Muscle of leg (tissue), 3 donors: ENCODE measurements at regions not wholly inside any gene's neighbourhood (a gene's known extent, or its start where the extent isn't known, plus 50 kb on each side); places are given as distances from the start of the nearest gene placed in this dataset.

Source experiments
- DNase-seq: peaks from one replicate; pipeline ENCODE4 v3.0.0; 2013
- H3K27ac ChIP-seq: one replicate; pipeline ENCODE4 v1.5.1; 2013; ENCODE audit warnings: mild to moderate bottlenecking, low read length, control low read depth
- H3K27me3 ChIP-seq: one replicate; pipeline ENCODE4 v1.6.1; 2013; ENCODE audit warnings: low read length; ENCODE audit not compliant: control insufficient read depth, insufficient read depth
- H3K36me3 ChIP-seq: one replicate; pipeline ENCODE4 v1.6.1; 2013; ENCODE audit warnings: low read length; ENCODE audit not compliant: control insufficient read depth, insufficient read depth
- H3K4me1 ChIP-seq: one replicate; pipeline ENCODE4 v1.6.1; 2013; ENCODE audit warnings: low read length; ENCODE audit not compliant: control insufficient read depth, insufficient read depth
- H3K4me3 ChIP-seq: one replicate; pipeline ENCODE4 v1.5.1; 2013; ENCODE audit warnings: low read length, control low read depth
- H3K9me3 ChIP-seq: replicated peaks from 2 replicates; pipeline ENCODE4 v1.6.1; 2013; ENCODE audit warnings: low read depth, low read length; ENCODE audit not compliant: control insufficient read depth
- WGBS: methylation state at CpG from one replicate; pipeline ENCODE4 v1.1.5; 2013; ENCODE audit warnings: missing lambda C conversion rate; ENCODE audit not compliant: insufficient coverage; 5-methylcytosine and 5-hydroxymethylcytosine counted together

- DNase-seq = no peak
- Histone ChIP-seq H3K9me3 (no peaks in the 10 kb centered on the region), H3K4me3 (no peak overlapping the region), H3K36me3 (no peaks in the 10 kb centered on the region), H3K4me1 (no peaks in the 10 kb centered on the region), H3K27me3 (no peaks in the 10 kb centered on the region), H3K27ac (no peak overlapping the region)
- no CpG with 5 or more reads among the region's 1 CpG for WGBS
Measured at GRCh38 chr11:8340296-8340695, 76.6 kb upstream of the LMO1 start.

DNA sequence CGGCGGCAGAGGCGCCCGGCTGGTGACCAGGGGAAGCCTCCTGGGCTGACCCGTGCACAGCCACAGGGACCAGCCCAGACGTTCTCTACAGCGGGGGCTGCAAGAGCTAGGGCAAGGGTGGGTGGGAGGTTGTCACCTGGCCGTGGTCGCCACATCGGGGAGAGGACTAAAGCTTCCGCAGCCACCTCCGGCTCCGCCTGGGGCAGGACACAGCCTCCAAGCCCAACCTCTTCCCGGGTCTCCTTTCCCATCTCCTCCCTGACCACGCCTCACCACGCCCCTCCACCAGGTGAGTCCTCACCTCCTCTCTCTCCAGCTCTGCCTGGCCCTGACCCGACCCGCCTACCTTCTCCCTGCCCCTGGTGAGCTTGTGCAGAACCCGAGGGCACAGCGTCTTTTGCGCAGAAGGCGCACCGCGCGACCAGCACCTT, 75.9 kb upstream of the LMO1 start:
- no peak for DNase-seq
- no peaks in the 10 kb centered on the region for H3K4me1 ChIP-seq
- H3K27me3 ChIP-seq = no peaks in the 10 kb centered on the region
- no peak overlapping the region for H3K4me3 ChIP-seq
- 47% methylated on average over 24 of the region's 25 CpGs for WGBS
- no peaks in the 10 kb centered on the region for H3K9me3 ChIP-seq
- no peaks in the 10 kb centered on the region for H3K36me3 ChIP-seq
- H3K27ac ChIP-seq = no peak overlapping the region

DNA sequence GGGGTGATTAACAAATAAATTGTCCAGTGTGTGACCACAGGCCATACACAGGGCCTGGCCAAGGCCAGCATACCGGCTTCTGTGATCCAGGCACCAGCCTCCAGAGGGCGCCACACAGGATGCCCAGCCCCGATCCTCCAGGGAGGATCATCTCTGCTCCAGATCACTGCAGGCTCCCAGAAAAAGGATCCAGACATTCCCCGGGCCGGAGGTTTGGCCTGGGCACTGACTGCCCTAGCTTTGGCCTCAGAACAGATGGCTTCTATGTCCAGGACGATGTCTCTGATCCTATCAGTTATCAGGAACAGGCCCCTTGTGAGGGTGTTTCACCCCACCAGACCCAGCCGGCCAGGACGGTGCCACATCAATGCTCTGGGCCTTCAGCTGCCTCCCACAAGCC, 74.5 kb upstream of the LMO1 start:
- DNase-seq = no peak
- no peaks in the 10 kb centered on the region for H3K4me1 ChIP-seq
- H3K27me3 ChIP-seq = no peaks in the 10 kb centered on the region
- H3K27ac ChIP-seq = no peak overlapping the region
- H3K4me3 ChIP-seq = no peak overlapping the region
- H3K9me3 ChIP-seq = no peaks in the 10 kb centered on the region
- no peaks in the 10 kb centered on the region for H3K36me3 ChIP-seq
- WGBS = 52% methylated on average over 8 of the region's 8 CpGs

DNA sequence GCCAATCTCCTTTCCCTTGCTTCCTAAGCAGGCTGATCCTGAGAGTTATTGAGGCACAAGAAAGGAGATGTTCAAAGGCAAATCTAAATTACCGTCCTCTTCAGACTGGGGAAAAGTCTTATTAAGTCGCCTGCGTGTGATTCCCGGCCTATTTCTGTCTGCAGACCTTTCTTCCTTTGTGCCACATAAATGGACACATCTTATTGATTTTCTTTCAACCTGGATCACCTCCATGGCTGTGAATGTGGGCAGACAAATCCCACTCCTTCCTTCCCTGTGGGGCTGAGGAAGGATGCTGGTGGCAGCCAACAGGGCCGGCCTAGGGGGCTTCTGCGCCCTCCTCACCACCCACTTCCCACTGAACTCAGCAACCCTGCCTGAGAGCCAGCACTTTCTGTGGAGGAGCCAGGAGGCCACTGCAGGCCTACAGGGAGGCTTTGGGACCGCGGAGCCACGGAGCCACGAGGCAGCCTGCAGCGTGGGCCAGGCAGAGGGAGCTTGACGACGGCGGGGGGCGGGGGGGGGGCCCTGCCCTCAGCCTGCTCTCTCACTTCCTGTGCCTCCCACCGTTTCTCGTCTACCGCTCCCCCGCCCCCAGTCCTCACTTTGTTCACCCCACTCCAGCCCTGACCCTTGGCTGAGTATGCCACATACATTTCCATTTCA, 73.6 kb upstream of the LMO1 start:
- no peak for DNase-seq
- H3K4me1 ChIP-seq = no peaks in the 10 kb centered on the region
- no peak overlapping the region for H3K27ac ChIP-seq
- WGBS = 60% methylated on average over 13 of the region's 19 CpGs
- H3K4me3 ChIP-seq = no peak overlapping the region
- no peaks in the 10 kb centered on the region for H3K27me3 ChIP-seq
- no peaks in the 10 kb centered on the region for H3K36me3 ChIP-seq
- H3K9me3 ChIP-seq = no peaks in the 10 kb centered on the region

DNA sequence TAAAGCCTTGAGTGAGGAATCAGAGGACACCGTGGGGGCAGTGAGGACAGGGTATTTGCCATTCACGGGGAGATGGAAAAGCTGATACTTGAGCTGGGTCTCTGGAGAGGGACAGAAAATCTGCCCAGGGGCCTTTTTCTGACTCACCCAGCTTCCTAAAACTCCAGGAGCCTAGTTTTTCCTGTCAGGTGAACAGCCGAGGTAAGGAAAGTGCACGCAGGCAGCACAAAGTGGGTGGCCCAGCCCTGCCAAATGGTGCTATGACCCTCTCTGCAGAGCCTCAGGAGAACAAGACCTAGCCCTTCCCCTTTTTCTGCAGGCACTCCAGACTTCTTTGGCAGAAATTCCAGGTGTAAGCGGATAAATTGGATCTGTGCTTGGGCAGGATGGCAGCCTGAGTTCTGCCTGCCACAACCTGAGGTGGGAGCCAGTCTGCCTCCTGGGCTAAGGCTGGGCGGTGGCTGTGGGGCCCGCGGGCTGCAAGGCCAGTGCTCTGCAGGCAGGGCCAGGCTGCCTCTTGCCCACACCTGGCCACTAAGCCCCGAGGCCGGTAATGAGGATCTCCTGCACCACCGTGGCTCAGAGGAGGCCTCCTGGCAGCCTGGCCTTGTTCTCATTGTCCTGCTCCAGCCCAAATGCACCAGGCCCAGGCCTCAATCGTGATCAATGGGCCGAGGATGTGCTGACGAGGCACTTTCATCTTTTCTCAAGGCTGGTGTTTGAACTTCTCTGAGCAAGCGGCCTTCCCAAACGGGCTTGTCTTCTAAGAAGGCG, 72.9 kb upstream of the LMO1 start:
- Histone ChIP-seq H3K27me3 (no peaks in the 10 kb centered on the region), H3K9me3 (no peaks in the 10 kb centered on the region), H3K27ac (no peak overlapping the region), H3K4me3 (no peak overlapping the region), H3K36me3 (no peaks in the 10 kb centered on the region), H3K4me1 (no peaks in the 10 kb centered on the region)
- no peak for DNase-seq
- 58% methylated on average over 14 of the region's 17 CpGs for whole genome bisulfite sequencing

- H3K4me1 ChIP-seq = no peaks in the 10 kb centered on the region
- H3K4me3 ChIP-seq = no peak overlapping the region
- H3K9me3 ChIP-seq = no peaks in the 10 kb centered on the region
- DNase-seq = no peak
- 55% methylated on average over 6 of the region's 7 CpGs for WGBS
- no peaks in the 10 kb centered on the region for H3K36me3 ChIP-seq
- H3K27ac ChIP-seq = no peak overlapping the region
- H3K27me3 ChIP-seq = no peaks in the 10 kb centered on the region
Measured at GRCh38 chr11:8335683-8336082, 72.0 kb upstream of the LMO1 start.

DNA sequence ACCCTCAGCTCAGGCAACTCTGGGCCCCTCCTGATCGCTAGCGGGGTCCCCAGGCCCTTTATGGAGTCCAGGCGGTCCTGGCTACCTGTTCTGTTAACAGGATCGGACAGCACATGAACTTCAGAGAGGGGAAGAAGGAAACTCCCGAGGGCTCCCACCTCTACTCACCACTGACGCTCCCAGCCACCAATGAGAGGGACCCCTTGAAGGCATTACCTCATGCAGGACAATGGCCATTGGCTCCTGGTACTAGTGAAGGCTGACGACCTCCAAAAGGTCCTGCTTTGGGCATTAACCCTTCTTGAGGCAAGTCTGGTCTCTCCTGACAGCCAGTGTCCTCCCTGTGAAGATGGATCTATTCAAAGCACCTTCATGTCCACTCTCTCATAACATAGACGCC, 71.5 kb upstream of the LMO1 start:
- Histone ChIP-seq H3K4me1 (no peaks in the 10 kb centered on the region), H3K9me3 (no peaks in the 10 kb centered on the region), H3K36me3 (no peaks in the 10 kb centered on the region), H3K4me3 (no peak overlapping the region), H3K27ac (no peak overlapping the region), H3K27me3 (peaks cover 2% of the 10 kb centered on the region)
- no peak for DNase-seq
- WGBS = 54% methylated on average over 4 of the region's 8 CpGs

DNA sequence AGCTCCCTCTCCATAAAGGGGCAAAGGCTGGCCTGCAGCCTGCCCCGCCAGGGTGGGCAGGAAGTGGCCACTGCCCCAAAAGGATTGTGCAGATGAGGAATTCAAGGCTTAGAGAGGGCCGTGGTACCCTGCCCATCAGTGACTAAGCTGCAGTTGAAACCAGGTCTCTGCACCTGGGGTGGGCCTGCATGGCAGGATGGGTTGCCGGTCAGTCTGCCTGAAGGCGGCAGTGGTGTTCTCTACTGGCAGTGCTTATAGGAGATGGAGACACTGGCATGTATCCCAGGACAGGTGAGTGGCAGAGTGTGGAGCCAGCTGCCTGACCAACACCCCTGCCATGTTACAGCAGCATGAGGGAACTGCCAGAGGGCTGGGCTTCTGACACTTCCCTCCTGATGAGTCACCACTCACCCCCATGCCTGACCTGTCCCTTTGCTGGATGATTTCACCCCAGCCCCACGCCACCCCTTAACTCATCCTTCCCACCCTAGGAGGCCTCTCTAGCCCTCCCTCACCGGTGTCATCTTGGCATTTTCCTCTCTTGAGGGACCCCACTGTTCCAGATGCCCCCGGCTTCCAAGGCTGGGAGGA, 70.2 kb upstream of the LMO1 start:
- 82% methylated on average over 6 of the region's 7 CpGs for whole genome bisulfite sequencing
- Histone ChIP-seq H3K9me3 (no peaks in the 10 kb centered on the region), H3K4me1 (peaks cover 6% of the 10 kb centered on the region), H3K4me3 (no peak overlapping the region), H3K27me3 (peaks cover 2% of the 10 kb centered on the region), H3K36me3 (no peaks in the 10 kb centered on the region), H3K27ac (no peak overlapping the region)
- no peak for DNase-seq

- Histone ChIP-seq H3K4me3 (no peak overlapping the region), H3K9me3 (no peaks in the 10 kb centered on the region), H3K36me3 (no peaks in the 10 kb centered on the region), H3K27ac (no peak overlapping the region), H3K4me1 (peaks cover 8% of the 10 kb centered on the region), H3K27me3 (peaks cover 2% of the 10 kb centered on the region)
- no peak for DNase-seq
- WGBS = 20% methylated on average over 1 of the region's 4 CpGs
Measured at GRCh38 chr11:8333376-8333775, 69.7 kb upstream of the LMO1 start.

DNA sequence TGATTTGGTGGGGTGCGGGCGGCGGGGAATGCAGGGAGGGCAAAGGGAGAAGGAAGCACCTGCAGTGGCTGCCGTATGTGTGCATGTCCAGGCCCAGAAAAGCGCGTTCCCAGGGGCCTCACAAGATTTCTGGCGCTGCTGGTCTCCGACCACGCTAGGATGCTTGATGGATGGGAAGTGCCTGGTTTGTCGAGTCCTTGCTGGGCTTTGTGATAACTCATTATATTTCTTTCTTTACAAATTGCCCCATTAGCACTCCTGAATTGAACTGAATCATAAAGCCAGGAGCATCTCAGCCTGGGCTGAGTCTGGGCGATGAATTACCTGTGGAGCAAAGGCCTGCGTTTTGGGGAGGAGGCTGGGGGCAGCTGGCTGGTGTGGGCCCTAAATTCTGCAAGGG, 69.2 kb upstream of the LMO1 start:
- no peaks in the 10 kb centered on the region for H3K9me3 ChIP-seq
- WGBS = 45% methylated on average over 5 of the region's 12 CpGs
- peaks cover 8% of the 10 kb centered on the region for H3K4me1 ChIP-seq
- H3K27me3 ChIP-seq = peaks cover 2% of the 10 kb centered on the region
- DNase-seq = no peak
- no peak overlapping the region for H3K4me3 ChIP-seq
- H3K36me3 ChIP-seq = no peaks in the 10 kb centered on the region
- no peak overlapping the region for H3K27ac ChIP-seq
